ENCODE measurements at regions not wholly inside any gene's neighbourhood (a gene's known extent, or its start where the extent isn't known, plus 50 kb on each side); places are given as distances from the start of the nearest gene placed in this dataset.
"Not testable (repeated sequence)": the region's sequence is repeated elsewhere in the genome, so short reads cannot be mapped to it uniquely, and the experiment has no call there.

GRCh38 chr4:11116940-11117339 lies 311.8 kb downstream of the HS3ST1 start:
- no peak for DNase-seq

GRCh38 chr4:11111876-11112275 lies 316.8 kb downstream of the HS3ST1 start:
- no peak for DNase-seq

GRCh38 chr4:11111370-11111769 lies 317.3 kb downstream of the HS3ST1 start:
- no peak for DNase-seq

GRCh38 chr4:11106759-11107158 lies 321.9 kb downstream of the HS3ST1 start:
- no peak for DNase-seq

- DNase-seq = no peak
Measured at GRCh38 chr4:11106190-11106589, 322.5 kb downstream of the HS3ST1 start.

GRCh38 chr4:11105715-11106114 lies 323.0 kb downstream of the HS3ST1 start:
- no peak for DNase-seq

GRCh38 chr4:11098461-11098860 lies 330.2 kb downstream of the HS3ST1 start:
- DNase-seq = no peak

- no peak for DNase-seq
Measured at GRCh38 chr4:11097725-11098124, 331.0 kb downstream of the HS3ST1 start.

- no peak for DNase-seq
Measured at GRCh38 chr4:11081006-11081405, 347.7 kb downstream of the HS3ST1 start.

- DNase-seq = no peak
Measured at GRCh38 chr4:11079171-11079570, 349.5 kb downstream of the HS3ST1 start.

- no peak for DNase-seq
Measured at GRCh38 chr4:11074581-11075241, 354.0 kb downstream of the HS3ST1 start.

- DNase-seq = no peak
Measured at GRCh38 chr4:11073621-11074051, 355.1 kb downstream of the HS3ST1 start.

GRCh38 chr4:11072999-11073398 lies 355.7 kb downstream of the HS3ST1 start:
- no peak for DNase-seq

GRCh38 chr4:11072463-11072862 lies 356.2 kb downstream of the HS3ST1 start:
- DNase-seq = no peak

GRCh38 chr4:11070813-11071212 lies 357.9 kb downstream of the HS3ST1 start:
- no peak for DNase-seq

GRCh38 chr4:11069581-11070211 lies 359.0 kb downstream of the HS3ST1 start:
- DNase-seq = no peak

GRCh38 chr4:11069083-11069482 lies 359.6 kb downstream of the HS3ST1 start:
- no peak for DNase-seq

GRCh38 chr4:11066584-11066983 lies 362.1 kb downstream of the HS3ST1 start:
- DNase-seq = not testable (repeated sequence)

GRCh38 chr4:11060637-11061036 lies 368.1 kb downstream of the HS3ST1 start:
- DNase-seq = not testable (repeated sequence)

GRCh38 chr4:11054937-11055336 lies 370.4 kb upstream of the CLNK start:
- not testable (repeated sequence) for DNase-seq

GRCh38 chr4:11053601-11054220 lies 369.1 kb upstream of the CLNK start:
- DNase-seq = no peak

- DNase-seq = no peak
Measured at GRCh38 chr4:11051181-11051580, 366.6 kb upstream of the CLNK start.

GRCh38 chr4:11050766-11051165 lies 366.2 kb upstream of the CLNK start:
- no peak for DNase-seq

GRCh38 chr4:11049001-11049400 lies 364.4 kb upstream of the CLNK start:
- no peak for DNase-seq

All from right hindlimb (tissue), 1 donor.